NK-92 treated with Interleukin-12 subunit alpha and Interleukin-12 subunit beta, amount 100 ng/mL, for 24 hours (cell line): ENCODE measurements at regions not wholly inside any gene's neighbourhood (a gene's known extent, or its start where the extent isn't known, plus 50 kb on each side); places are given as distances from the start of the nearest gene placed in this dataset.

ENCODE experiments used
- DNase-seq: peaks from one replicate; lab custom pipeline; 2025; lab: John Stamatoyannopoulos, UW

DNA sequence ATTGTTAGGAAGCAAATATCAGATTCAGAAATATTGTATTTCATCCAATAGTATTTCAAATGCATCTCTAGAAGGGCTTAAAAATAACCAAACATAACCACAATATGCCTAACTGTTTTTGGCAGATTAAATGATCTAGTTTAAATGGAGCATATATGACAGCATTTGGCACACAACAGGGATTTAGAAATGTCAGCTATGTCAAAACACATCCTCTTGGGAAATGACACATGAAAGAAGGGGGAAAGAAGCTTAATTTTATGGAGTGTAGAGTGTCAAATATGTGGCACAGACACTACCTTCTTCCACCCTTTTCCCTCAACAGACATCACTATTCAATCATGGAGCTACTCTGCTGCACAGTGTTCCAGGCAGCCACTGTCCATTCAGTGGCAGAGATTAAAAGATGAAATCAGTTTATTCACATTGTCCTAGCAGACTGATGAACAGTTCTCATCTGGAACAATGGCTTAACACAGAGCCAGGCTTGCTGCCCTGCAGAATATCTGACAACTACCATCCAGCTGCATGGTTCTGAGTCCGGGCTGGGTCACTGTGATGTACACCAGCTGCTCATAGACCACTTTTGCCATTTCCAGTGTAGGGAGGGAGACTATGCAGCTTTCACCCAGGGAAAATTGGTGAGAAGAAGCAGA is 349.8 kb downstream of the DHX35 start:
- DNase-seq = no peak

GRCh38 chr20:39310363-39310995 is 348.3 kb downstream of the DHX35 start:
- no peak for DNase-seq

GRCh38 chr20:39309458-39309857 is 347.3 kb downstream of the DHX35 start:
- no peak for DNase-seq

GRCh38 chr20:39302312-39302711 is 340.2 kb downstream of the DHX35 start:
- no peak for DNase-seq

DNA sequence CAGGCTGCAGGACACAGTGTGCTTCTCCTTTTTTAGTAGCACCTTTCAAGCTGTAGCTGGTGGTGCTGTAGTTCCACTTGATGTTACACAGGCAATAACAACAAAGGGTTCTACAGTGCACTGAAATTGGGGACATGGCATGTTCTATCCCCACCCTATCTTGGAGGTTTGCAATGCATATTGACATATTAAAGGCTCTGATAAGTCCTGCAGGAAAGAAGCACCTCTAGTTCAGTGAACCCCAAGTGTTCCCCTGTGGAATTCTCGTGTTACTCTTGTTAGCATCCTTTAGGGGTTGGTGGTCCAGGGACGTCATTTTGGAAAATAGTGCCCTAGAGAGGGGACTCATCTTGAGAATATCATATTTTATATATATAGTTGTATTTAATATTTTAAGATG is 337.6 kb downstream of the DHX35 start:
- DNase-seq = no peak

- no peak for DNase-seq
Measured at GRCh38 chr20:39298571-39299506, 336.7 kb downstream of the DHX35 start.

- DNase-seq = no peak
Measured at GRCh38 chr20:39298121-39298520, 336.0 kb downstream of the DHX35 start.

GRCh38 chr20:39295301-39295700 is 333.2 kb downstream of the DHX35 start:
- no peak for DNase-seq

GRCh38 chr20:39294137-39294725 is 332.1 kb downstream of the DHX35 start:
- no peak for DNase-seq

DNA sequence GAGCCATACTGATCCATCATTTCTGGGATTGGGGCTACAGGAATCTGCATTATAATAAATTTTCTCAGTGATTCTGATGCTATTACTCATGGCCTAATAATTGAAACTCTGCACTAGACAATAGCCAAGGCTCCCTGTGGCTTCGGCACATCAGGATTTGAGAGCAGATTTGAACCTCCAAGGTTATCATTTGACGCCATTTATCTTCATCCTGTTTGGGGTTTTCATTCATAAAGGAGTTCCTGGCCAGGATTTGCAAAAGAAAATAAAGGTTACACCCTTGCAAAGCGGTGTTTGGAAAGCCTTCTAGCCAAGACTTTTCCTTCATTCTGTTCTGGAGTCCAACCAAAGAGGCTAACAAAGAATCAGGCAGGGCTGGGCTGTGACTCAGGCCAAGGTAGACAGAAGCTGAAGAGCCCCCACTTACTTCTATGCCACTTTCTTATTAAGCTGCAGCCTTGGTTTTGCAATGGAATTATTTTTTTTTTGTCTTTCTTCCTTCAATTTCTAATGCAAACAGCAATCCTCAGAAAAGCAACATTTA is 330.1 kb downstream of the DHX35 start:
- no peak for DNase-seq

GRCh38 chr20:39291301-39291700 is 329.2 kb downstream of the DHX35 start:
- no peak for DNase-seq

DNA sequence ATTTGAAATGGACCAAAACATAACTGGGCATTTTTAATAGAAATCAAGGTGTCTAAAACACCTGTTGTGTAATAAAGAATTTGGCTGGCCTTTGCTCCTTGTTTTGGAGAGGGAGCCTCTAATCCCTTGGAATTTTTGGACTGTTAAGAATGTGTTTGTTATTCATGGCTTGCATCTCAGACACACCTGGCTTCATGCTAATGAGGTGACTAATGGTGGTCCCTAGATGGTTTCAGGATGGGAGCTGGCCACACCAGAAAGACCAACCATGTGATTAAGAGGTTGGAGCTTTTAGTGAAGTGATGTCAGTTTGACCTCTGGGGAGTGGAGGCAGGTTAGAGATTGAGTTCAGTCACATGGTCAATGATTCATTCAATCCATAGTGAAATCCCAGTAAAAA is 328.4 kb downstream of the DHX35 start:
- no peak for DNase-seq

GRCh38 chr20:39289831-39290230 is 327.7 kb downstream of the DHX35 start:
- no peak for DNase-seq

- DNase-seq = no peak
Measured at GRCh38 chr20:39289316-39289715, 327.2 kb downstream of the DHX35 start.

DNA sequence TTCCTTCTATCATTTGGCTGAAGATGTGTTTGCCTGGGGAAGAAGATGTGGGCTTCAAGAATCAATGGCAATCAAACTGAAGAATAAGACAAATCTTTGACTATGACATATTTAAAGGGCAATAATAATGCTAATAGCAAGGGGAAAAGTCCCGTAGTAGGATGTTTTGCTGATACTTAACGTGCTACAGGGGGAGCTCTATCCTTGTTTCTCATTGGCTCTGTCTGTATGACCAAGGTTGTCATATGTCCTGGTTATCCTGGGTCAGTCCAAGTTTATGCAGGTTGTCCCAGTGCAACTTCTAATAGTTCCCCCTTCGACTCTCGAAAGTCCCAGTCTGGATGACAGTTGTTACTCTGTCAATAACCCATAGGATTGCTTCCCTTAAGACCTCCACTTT is 321.3 kb downstream of the DHX35 start:
- DNase-seq = no peak

DNA sequence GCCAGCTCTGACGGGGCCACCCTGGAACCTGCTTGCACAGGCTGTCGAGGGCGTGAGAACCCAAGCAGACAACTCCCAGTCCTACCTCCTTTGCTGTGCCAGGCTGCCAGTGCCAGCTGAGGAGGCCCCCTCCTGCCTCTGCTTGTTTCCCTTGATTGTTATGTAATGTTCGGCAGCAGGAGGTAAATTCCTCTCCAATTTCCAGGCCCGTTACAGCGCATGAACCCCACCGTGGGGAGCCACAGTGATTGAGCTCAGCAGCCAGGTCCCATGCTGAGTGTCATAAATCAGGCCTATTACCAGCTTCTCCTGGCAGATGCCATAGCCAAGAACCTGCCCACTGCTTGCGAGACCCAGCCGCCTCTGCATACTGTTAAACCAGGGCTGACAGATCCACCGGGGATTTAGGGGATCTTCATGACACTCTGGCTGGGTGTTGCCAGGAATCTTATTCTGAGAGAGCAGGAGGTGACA is 320.5 kb downstream of the DHX35 start:
- no peak for DNase-seq

DNA sequence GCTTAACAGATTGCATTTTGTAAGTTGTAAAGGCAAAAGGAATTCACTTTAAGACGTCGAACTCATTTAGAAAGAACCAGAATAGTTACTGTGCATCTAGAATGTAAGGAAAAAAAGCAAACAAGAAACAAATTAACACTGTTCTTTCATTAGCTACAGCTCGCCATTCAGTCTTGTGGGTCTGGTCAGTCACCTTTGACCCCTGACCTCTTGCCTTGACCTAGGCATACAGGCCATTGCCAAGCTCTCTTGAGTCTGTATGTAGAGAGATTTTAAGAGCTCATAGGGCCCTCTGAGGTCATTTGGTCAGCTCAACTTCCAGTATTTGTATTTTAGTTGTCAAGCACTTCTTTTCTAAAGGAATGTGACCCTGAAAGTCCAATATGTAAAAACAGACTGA is 318.7 kb downstream of the DHX35 start:
- DNase-seq = no peak

- no peak for DNase-seq
Measured at GRCh38 chr20:39278230-39278788, 316.2 kb downstream of the DHX35 start.

DNA sequence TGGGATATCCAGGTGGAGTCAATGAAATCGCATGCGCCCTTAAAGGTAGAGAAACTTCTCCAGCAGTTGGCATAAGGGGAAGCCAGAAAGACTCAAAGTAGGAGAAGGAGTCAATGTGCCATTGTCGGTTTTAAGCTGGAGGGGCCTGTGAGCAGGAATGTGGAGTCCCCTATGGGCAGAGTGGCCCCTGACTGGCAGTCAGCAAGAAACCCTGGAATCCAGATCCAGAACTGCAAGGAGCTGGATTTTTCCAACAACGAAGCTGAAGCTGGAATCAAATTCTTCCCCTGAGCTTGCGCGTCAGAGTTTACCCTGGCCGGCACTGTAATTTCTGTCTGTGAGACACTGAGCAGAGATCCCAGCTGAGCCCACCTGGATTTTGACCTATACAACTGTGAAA is 315.0 kb downstream of the DHX35 start:
- no peak for DNase-seq

DNA sequence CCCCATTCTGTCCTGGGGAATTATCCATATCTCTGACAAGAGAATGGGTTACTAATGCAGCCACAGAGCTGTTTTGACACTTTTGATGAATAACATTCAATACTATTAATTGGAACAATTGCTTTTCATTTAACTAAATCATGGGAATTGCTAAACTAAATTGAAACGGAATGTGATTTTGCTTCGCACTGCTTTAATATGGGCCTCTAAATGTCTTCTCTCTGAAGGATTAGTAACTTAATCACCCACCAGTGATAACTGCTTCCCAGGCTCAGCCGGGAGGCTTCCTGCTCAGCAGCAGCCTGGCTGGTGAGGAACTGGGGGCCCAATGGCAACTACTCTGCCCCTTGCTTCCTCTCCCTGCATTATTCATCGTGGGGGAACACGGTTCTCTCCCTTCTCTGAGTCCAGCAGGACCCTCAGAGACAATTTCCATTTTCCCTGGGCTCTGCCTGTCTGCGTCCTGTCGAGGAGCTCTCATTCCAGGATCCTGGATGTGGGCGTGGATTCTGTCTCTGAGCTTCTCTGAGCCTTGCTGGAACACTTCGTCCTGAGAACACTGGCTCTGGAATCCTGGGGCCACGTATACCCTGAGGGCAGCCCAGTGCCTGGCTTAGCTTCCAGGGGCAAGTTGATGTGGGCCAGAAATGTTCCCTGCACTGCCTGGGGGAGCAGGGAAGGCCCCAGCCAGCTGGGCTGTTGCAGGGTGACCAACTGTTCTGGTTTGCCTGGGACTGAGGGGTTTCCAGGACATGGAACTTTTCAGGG is 308.9 kb downstream of the DHX35 start:
- no peak for DNase-seq
